GM20000 (cell line): ENCODE measurements at regions not wholly inside any gene's neighbourhood (a gene's known extent, or its start where the extent isn't known, plus 50 kb on each side); places are given as distances from the start of the nearest gene placed in this dataset.

Experiments used
- DNase-seq: peaks from one replicate; pipeline ENCODE4 v3.0.0; 2012; ENCODE audit warnings: low spot score
- CTCF ChIP-seq: IDR thresholded peaks from 2 replicates; pipeline ENCODE4 v1.5.1; 2012; ENCODE audit warnings: mild to moderate bottlenecking, control low read depth; ENCODE audit errors: extremely low read depth, missing control alignments

GRCh38 chr3:102193255-102193654 lies 241.6 kb upstream of the ZPLD1 start:
- TF ChIP-seq CTCF = no peak

GRCh38 chr3:102194001-102194400 lies 240.8 kb upstream of the ZPLD1 start:
- TF ChIP-seq CTCF = no peak
- no peak for DNase-seq

More at GRCh38 chr3:102193255-102193654, 241.6 kb upstream of the ZPLD1 start:
- no peak for DNase-seq

- no peak for DNase-seq
- no peak for TF ChIP-seq CTCF
These were observed 240.1 kb upstream of the ZPLD1 start for GRCh38 chr3:102194760-102195159.

- DNase-seq = no peak
- TF ChIP-seq CTCF = no peak
These were observed 239.4 kb upstream of the ZPLD1 start for GRCh38 chr3:102195198-102195948.

- DNase-seq = no peak
- no peak for TF ChIP-seq CTCF
These were observed 234.7 kb upstream of the ZPLD1 start for GRCh38 chr3:102200126-102200525.

- DNase-seq = no peak
- no peak for TF ChIP-seq CTCF
These were observed 234.3 kb upstream of the ZPLD1 start for GRCh38 chr3:102200560-102200959.

- no peak for TF ChIP-seq CTCF
- no peak for DNase-seq
These were observed 229.2 kb upstream of the ZPLD1 start for GRCh38 chr3:102205647-102206046.
